Kidney (tissue), 13 donors: ENCODE measurements at regions not wholly inside any gene's neighbourhood (a gene's known extent, or its start where the extent isn't known, plus 50 kb on each side); places are given as distances from the start of the nearest gene placed in this dataset.

ENCODE experiments used
- DNase-seq, 5 donors: peaks; one replicate each; pipeline ENCODE4 v3.0.0-alpha.2; 2013 to 2020
- FAIRE-seq: peaks from 2 replicates; lab custom pipeline; 2012; peaks lifted over from hg19 to GRCh38; lab: Jason Lieb, UNC
- H3K27ac ChIP-seq, 2 donors: one replicate each; pipeline ENCODE4 v1.7.0; 2013; ENCODE audit warnings: low read depth in 2 of 2, low read length in 2 of 2, inconsistent platforms in 1 of 2
- H3K27me3 ChIP-seq: one replicate; pipeline ENCODE4 v1.7.1; 2013; ENCODE audit warnings: low read length, inconsistent platforms; ENCODE audit not compliant: control insufficient read depth, insufficient read depth
- H3K36me3 ChIP-seq, 3 donors: one replicate each; pipeline versions ENCODE4 v1.7.0 to v1.7.1; 2013; ENCODE audit warnings: low read length in 3 of 3, control low read depth in 1 of 3, inconsistent platforms in 1 of 3; ENCODE audit not compliant: insufficient read depth in 3 of 3, control insufficient read depth in 2 of 3
- H3K4me1 ChIP-seq, 3 donors: one replicate each; pipeline versions ENCODE4 v1.7.0 to v1.7.1; 2013; ENCODE audit warnings: low read length in 3 of 3, inconsistent platforms in 1 of 3, low read depth in 1 of 3; ENCODE audit not compliant: control insufficient read depth in 2 of 3, insufficient read depth in 2 of 3
- H3K4me3 ChIP-seq, 3 donors: one replicate each; pipeline versions ENCODE4 v1.7.0 to v1.8.1; 2013; ENCODE audit warnings: low read length in 3 of 3, control low read depth in 1 of 3, inconsistent platforms in 1 of 3
- H3K9ac ChIP-seq, 3 donors: one replicate each; pipeline versions ENCODE4 v1.7.0 to v1.7.1; 2013; ENCODE audit warnings: low read length in 3 of 3, control low read depth in 1 of 3, inconsistent platforms in 1 of 3
- H3K9me3 ChIP-seq, 3 donors: one replicate each; pipeline versions ENCODE4 v1.7.0 to v1.7.1; 2013; ENCODE audit warnings: low read length in 3 of 3, control low read depth in 1 of 3, inconsistent platforms in 1 of 3; ENCODE audit not compliant: control insufficient read depth in 2 of 3, insufficient read depth in 1 of 3
- CTCF ChIP-seq: IDR thresholded peaks from 3 replicates; pipeline ENCODE4 v1.5.1; 2012; ENCODE audit warnings: mild to moderate bottlenecking, moderate library complexity, borderline replicate concordance; ENCODE audit not compliant: insufficient read depth; ENCODE audit errors: extremely low read depth
- intact Hi-C: fragments of 100-400 bp; cut with DNase I; formaldehyde crosslinking; loops from one replicate; pipeline ENCODE4 v1.11.1; 2022
- donor health status: control.
- donor health status: control.
- donor health status: control.
- donor health status: control.
- donor health status: control.
- donor health status: DM: yes; HTN: yes; CAD: no.
- donor health status: Normal renal cell carcinoma (clear cell type).

GRCh38 chr2:67561457-67561965 is 164.4 kb downstream of the ETAA1 start:
- TF ChIP-seq CTCF = no peak
- FAIRE-seq (no peak), DNase-seq (peak in 3 of 5 donors; percentile 20 to 49 (median 24))
- intact Hi-C loops = no loop called here
- H3K9ac ChIP-seq = no peak overlapping the region
- no peaks in the 10 kb centered on the region for H3K27me3 ChIP-seq
- H3K4me3 ChIP-seq = no peak overlapping the region
- no peaks in the 10 kb centered on the region for H3K36me3 ChIP-seq
- H3K4me1 ChIP-seq = peaks cover 0 to 3% (median 0%) of the 10 kb centered on the region in 3 donors
- H3K27ac ChIP-seq = no peak overlapping the region
- H3K9me3 ChIP-seq = no peaks in the 10 kb centered on the region

GRCh38 chr2:67564076-67564475 is 166.9 kb downstream of the ETAA1 start:
- no peaks in the 10 kb centered on the region for H3K36me3 ChIP-seq
- no peak overlapping the region for H3K27ac ChIP-seq
- no peaks in the 10 kb centered on the region for H3K27me3 ChIP-seq
- no peak overlapping the region for H3K9ac ChIP-seq
- no peak for TF ChIP-seq CTCF
- H3K4me3 ChIP-seq = no peak overlapping the region
- intact Hi-C loops = no loop called here
- H3K4me1 ChIP-seq = peaks cover 0 to 3% (median 0%) of the 10 kb centered on the region in 3 donors
- FAIRE-seq = no peak
- DNase-seq = no peak
- H3K9me3 ChIP-seq = no peaks in the 10 kb centered on the region

- intact Hi-C loops = no loop called here
- H3K27ac ChIP-seq = no peak overlapping the region
- peaks cover 0 to 3% (median 0%) of the 10 kb centered on the region in 3 donors for H3K4me1 ChIP-seq
- no peak for TF ChIP-seq CTCF
- H3K4me3 ChIP-seq = no peak overlapping the region
- H3K27me3 ChIP-seq = no peaks in the 10 kb centered on the region
- no peaks in the 10 kb centered on the region for H3K9me3 ChIP-seq
- H3K36me3 ChIP-seq = no peaks in the 10 kb centered on the region
- no peak overlapping the region for H3K9ac ChIP-seq
- FAIRE-seq (no peak), DNase-seq (no peak)
These were observed 167.5 kb downstream of the ETAA1 start for GRCh38 chr2:67564626-67565025.

- FAIRE-seq (no peak), DNase-seq (no peak)
- no peak overlapping the region for H3K4me3 ChIP-seq
- H3K36me3 ChIP-seq = no peaks in the 10 kb centered on the region
- H3K4me1 ChIP-seq = peaks cover 0 to 3% (median 0%) of the 10 kb centered on the region in 3 donors
- H3K27me3 ChIP-seq = no peaks in the 10 kb centered on the region
- intact Hi-C loops = no loop called here
- no peak for TF ChIP-seq CTCF
- H3K9me3 ChIP-seq = no peaks in the 10 kb centered on the region
- H3K9ac ChIP-seq = no peak overlapping the region
- H3K27ac ChIP-seq = no peak overlapping the region
These were observed 168.1 kb downstream of the ETAA1 start for GRCh38 chr2:67565262-67565661.
